SK-N-MC (cell line): ENCODE measurements at regions not wholly inside any gene's neighbourhood (a gene's known extent, or its start where the extent isn't known, plus 50 kb on each side); places are given as distances from the start of the nearest gene placed in this dataset.

Experiments used
- FOXP2 ChIP-seq: optimal IDR thresholded peaks from 2 replicates; pipeline ENCODE3; 2011; ENCODE audit warnings: mild to moderate bottlenecking, moderate library complexity; ENCODE audit not compliant: insufficient read depth; ENCODE audit errors: extremely low read length, control extremely low read depth
- POLR2AphosphoS5 ChIP-seq: IDR thresholded peaks from 2 replicates; pipeline ENCODE4 v1.6.1; 2012; ENCODE audit warnings: mild to moderate bottlenecking, low read depth, low read length, borderline replicate concordance

DNA sequence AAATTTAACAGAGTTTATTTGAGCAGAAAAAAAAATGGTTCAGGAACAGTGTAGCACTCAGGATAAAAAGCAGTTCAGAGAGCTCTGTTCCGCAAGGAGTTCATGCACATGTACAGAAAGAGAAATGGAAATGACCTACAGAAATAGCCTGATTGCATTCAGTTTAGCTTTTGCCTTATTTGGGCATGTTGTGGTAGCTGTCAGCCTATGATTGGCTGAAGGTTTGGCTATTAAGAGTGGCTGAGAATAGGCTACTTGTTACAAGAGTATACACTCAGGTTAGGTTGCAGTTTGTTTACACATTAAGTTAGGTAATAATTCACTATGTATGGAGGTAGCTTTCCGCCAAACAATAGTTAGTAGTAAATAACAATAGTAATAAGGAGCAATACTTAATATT lies 511.0 kb upstream of the TMPRSS15 start:
- TF ChIP-seq POLR2AphosphoS5 (no peak), FOXP2 (no peak)
